GM10266 (cell line): ENCODE measurements at regions not wholly inside any gene's neighbourhood (a gene's known extent, or its start where the extent isn't known, plus 50 kb on each side); places are given as distances from the start of the nearest gene placed in this dataset.

Source experiments
- DNase-seq: peaks from one replicate; pipeline ENCODE4 v3.0.0; 2012; ENCODE audit errors: extremely low spot score
- CTCF ChIP-seq: IDR thresholded peaks from 2 replicates; pipeline ENCODE4 v1.5.1; 2012; ENCODE audit warnings: mild to moderate bottlenecking, low read depth; ENCODE audit not compliant: control insufficient read depth, insufficient read depth; ENCODE audit errors: missing control alignments

DNA sequence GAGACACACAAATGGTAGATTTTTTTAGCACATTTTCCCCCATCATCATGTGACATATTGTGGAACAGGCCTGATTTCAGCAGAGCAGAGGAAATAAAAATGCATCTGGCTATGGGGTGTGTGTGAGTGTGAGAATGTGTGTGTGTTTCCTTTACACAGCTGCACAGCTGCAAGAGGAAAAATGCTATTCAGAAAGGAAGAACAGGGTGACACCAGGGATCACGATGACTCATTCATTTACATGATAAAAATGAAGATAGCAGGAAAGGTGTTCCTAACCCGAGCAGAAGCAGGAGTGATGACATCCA lies 469.5 kb upstream of the TSHZ3 start:
- TF ChIP-seq CTCF, result no peak
- no peak for DNase-seq

GRCh38 chr19:31819837-31820236 lies 470.6 kb upstream of the TSHZ3 start:
- no peak for DNase-seq

GRCh38 chr19:31821346-31821745 lies 472.1 kb upstream of the TSHZ3 start:
- no peak for TF ChIP-seq CTCF
- no peak for DNase-seq

More at GRCh38 chr19:31819837-31820236, 470.6 kb upstream of the TSHZ3 start:
- TF ChIP-seq CTCF, result no peak

- no peak for DNase-seq
- TF ChIP-seq CTCF, result no peak
These were observed 476.2 kb upstream of the TSHZ3 start for GRCh38 chr19:31825134-31826094.

- no peak for TF ChIP-seq CTCF
- no peak for DNase-seq
These were observed 477.1 kb upstream of the TSHZ3 start for GRCh38 chr19:31826325-31826724.

GRCh38 chr19:31831421-31832175 lies 482.4 kb upstream of the TSHZ3 start:
- no peak for TF ChIP-seq CTCF
- DNase-seq, result no peak

GRCh38 chr19:31832176-31832548 lies 482.9 kb upstream of the TSHZ3 start:
- TF ChIP-seq CTCF, result no peak
- DNase-seq, result no peak
